T-helper 1 cell treated with Interleukin-12 subunit alpha and Interleukin-12 subunit beta and Interleukin-4 antibody, amounts not matched to agents 30 ng/mL and 1 ng/mL, for 36 hours (primary cell): ENCODE measurements at regions not wholly inside any gene's neighbourhood (a gene's known extent, or its start where the extent isn't known, plus 50 kb on each side); places are given as distances from the start of the nearest gene placed in this dataset.

ENCODE experiments used
- intact Hi-C: fragments of 100-400 bp; cut with micrococcal nuclease; formaldehyde crosslinking; loops from one replicate; pipeline ENCODE4 v1.15.1; 2024

DNA sequence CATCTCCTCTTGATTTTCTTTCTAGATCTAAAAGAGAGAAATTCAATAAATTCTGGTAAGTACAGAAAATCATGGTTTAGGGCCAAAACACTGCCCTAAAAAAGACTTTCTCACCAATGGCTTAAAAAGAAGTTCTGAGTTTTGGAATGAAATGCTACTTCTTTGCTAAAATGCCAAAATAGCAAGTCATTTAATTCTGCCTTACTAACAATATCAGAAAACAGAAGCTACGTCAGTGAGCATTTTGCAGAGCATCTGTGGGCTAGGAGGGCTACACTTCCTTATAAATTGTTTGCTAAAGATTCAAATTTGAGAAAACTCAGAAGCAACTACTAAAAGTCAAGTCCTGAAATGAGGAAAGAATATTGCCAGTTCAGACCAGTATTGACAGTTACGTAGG is 560.8 kb upstream of the CELF2 start:
- intact Hi-C loops, result no loop called here

DNA sequence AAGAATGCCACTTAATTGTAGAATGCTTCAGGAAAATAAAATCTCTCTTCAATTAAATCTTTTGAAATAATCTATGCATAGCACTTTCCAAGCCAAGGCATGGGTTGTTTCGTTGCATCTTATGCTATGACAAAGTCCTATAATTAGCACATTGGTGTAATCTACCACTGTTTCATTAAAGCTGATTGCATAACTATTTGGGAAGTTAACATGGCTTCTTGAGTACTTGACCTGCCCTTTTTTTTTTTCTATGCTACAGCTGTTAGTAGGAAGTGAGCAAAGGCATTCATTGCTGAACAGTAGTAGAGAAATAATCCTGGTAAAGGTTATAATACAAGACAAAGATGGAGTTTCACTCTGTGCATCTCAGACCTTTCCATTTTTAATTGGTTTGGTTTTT is 557.2 kb upstream of the CELF2 start:
- intact Hi-C loops, result no loop called here

DNA sequence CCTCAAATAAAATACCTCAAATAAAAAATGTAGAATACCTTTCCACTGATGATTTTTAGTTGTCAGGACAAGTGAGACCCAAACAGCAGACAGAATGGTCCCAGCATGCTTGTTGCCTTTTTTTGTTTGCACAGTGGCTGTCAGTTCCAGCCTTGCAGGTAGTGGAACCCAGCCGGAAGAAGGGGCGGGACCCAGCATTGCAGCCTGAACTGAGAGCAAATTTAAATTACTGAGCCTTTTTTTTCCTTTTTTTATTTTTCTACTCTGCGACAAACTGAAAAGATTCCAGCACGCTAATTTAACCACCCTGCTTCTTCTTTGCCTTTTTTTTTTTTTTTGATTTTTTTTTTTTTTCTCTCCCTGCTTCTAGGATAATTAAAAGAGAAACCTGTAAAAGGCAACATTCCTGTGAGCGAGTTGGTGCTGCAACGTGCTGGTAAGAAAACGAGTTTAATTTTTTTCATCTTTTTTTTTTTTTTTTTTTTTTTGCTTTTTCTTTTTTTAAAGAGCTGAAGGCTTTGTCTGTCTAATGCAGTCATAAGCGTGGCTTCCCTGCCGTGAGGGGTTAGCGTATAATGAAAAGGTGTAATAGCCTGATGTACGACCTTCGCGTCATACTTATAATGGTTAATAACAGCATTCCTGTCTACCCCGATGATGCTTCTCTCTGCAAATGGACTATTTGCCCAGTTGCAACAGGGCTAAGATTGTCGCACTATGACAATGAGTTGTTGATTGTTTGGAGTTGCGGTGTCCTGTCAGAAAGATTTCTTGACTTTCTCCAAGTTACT is 555.3 kb upstream of the CELF2 start:
- intact Hi-C loops, result no loop called here

DNA sequence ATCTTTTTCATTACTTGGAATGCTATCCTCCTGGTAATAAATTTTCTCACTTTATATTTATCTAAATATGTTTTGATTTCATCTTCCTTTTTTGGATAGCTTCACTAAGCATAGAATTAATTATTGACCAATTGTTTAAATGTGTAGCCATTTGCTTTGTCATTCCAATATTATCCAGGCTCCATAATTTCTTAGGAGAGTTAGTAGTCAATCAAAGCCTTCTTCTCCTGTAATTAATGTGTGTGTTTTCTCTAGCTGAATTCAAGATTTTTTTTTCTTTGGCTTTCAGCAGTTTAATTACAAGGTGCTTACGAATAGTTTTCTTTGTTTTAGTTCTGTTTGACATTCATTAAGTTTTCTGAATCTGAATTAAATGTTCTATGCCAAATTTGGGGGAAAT is 545.9 kb upstream of the CELF2 start:
- intact Hi-C loops, result no loop called here

DNA sequence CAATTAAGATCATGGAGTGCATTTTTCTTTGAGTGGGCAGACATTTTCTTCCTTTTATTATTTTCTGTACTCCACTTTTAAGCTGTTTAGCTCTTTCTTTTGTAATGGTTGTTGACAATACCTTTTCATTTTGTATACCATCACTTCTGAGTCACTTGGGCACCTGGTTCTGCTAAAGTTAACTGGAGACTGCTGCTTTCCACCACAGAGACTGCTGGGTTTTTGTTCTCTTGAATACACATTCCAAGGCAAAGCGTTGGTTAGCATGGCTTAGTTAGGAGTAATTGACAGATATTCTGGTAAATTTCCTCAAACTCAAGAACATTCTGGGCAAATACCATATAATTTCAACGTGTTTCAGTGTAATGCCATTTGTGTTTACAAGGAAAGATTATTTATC is 541.9 kb upstream of the CELF2 start:
- intact Hi-C loops, result no loop called here

DNA sequence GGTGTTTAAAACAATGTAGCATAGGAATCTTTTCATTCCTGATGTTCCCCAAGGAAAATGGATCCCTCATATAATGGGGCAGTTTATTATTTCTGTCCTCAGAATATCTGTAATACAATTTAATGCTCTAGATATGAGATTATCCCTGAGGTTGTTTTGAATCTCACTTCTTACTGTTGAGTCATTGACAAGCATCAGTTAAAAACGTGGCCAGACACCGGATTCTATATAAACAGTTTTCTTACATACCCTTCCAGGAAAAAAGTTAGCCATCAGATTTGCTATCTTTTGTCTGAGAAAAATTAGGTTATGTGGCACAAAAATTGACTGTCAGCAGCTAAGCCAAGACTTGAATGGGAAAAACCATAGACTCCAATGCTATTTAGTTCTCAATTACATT is 539.8 kb upstream of the CELF2 start:
- intact Hi-C loops, result no loop called here

DNA sequence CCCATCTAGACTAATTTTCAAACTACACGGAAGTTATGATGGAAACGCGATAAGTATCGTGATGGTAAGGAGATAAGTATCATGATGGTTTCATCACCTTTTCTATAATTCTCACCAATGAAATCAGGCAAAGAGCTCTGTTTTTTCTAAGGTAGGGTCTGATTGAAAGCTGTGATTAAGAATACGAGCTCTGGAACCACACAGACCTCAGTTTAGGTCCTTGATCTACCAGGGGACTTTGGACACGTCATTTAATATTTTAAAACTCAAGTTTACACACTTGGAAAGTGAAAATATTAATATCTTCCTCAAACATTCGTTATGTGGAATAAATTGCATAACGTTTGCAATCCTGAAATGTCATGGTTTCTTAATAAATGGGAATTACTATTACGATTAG is 538.2 kb upstream of the CELF2 start:
- intact Hi-C loops, result no loop called here

DNA sequence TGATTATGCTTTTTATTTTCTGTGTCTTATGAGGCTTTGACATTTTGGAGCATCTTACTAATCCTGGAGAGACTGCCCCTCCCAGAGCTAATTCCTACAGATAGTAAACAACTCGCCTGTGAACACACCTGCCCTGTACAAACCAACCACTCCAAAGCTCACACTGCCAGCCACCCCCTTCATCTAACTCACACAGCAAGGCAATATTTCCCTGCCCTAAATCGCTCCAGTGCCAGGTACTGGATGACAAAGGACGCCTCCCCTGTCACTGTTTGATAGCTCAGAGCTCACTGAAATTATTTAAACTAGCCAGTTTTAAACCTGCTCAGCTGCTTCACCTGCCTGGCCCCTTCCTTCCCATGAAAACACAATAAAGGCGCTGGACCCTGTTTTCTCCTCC is 535.1 kb upstream of the CELF2 start:
- intact Hi-C loops, result no loop called here

DNA sequence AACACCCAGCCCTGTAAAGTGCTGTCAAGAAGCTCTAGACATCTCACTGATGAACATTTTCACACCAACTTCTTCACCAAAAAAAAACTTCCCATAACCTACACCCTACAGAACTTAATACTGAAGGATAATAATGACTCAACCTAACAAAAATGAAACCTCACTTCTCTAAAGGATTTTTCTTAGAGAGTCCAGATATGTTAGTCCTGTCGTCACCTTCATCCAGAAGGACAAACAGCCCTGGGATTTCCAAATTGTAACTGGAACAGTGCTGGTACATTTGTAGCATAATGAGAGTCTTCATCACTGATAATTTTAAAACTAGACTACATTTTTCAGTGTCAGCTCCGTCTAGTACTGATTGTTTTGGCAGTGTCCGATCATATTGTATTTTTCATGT is 528.6 kb upstream of the CELF2 start:
- intact Hi-C loops, result no loop called here

DNA sequence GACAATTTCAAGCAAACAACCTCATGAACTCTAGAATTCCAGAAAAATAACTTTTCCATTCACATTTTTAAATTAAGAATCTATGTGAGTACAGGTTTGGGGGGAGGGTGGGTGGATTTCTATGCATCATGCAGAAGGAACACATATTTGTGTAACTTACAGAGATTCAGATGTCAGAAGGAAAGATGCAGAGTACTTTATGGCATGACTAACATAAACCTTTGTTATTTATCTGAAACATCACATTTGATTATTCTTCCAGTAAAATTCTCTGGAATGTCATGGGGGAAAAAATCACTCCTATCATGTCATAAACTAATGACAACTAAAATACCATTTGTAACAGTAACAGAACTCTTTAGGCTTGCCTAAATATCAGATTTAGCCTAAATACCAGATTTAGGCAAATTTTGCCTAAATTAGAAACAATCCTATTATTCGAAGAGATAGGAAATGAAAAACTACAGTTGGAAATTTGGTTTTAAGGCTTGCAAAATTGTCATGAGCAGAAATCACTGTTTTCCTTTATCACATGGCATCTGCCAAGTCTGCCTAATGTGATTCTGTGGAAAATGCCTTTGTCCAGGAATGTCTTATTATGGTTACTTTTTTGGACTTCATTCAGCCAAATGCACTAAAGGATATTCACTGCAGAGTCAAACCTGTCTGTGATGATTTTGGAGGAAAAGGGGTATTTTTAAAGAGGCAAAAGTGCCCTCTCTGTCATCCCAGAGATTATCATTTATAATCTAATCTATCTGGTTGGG is 527.7 kb upstream of the CELF2 start:
- intact Hi-C loops, result no loop called here

DNA sequence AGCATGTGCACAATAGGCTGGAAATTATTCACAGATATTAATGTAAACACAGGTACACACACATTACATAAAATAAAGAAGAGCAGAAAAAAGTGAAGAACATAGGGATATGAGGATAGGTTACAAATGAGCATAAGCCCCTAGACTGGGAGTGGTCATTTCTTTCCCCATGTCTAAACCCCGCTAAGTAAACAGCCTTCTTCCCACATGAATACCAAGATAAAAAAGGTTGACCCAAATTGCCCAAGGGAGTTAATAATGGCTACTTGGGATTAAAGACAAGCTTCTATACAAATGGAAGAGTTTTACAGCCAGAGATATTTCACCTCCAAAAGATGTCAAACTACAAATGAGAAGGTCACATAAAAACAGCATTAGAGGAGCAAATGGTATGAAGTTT is 527.1 kb upstream of the CELF2 start:
- intact Hi-C loops, result no loop called here

DNA sequence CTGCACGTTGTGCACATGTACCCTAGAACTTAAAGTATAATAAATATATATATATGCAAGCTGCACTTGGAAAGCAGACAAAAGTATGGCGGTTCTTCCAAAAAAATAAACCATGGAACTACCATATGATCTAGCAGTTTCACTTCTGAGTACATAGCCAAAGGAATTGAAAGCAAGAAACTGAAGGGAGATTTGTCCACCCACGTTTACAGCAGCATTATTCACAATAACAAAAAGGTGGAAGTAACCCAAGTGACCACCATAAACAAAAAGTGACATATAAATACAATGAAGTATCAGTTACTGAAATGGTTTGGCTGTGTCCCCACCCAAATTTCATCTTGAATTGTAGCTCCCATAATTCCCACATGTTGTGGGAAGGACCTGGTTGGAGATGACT is 525.3 kb upstream of the CELF2 start:
- intact Hi-C loops, result no loop called here

DNA sequence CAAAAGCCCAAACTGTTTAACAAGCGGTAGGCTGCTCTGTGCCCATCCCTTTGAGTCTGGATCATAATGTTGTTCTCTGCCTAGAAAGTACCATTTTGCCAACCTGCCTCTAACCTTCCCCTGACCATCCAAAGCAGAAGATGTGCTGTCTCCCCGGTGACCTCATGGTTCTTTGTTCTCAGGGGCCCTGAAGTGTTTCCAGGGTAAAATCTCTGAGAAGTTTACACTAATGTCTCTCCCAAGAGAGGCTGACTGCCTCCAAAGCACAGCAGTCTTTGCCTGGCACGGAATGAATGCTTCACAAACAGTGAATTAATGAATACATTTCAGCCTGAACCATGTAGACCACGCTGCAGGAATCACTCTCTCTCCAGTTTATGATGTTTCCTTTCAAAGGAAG is 523.8 kb upstream of the CELF2 start:
- intact Hi-C loops, result no loop called here

DNA sequence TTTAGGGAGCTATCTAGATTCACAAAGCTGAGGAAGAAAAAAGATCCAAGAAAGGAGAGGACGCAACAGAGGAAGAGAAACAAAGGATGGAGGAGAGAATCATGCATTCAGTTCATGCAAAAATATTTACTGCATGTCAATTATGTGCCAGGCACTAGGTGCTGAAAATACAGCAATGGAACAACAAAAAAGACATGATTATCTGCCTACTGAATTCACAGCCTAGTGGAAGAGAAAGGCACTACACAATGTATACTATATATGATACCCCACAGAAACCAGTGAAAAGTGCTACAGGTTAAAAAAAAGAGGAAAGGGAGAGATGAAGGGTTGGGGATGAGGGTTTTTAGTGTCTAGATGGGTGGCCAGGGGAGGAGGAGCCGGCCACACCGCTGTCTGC is 520.4 kb upstream of the CELF2 start:
- intact Hi-C loops, result no loop called here

DNA sequence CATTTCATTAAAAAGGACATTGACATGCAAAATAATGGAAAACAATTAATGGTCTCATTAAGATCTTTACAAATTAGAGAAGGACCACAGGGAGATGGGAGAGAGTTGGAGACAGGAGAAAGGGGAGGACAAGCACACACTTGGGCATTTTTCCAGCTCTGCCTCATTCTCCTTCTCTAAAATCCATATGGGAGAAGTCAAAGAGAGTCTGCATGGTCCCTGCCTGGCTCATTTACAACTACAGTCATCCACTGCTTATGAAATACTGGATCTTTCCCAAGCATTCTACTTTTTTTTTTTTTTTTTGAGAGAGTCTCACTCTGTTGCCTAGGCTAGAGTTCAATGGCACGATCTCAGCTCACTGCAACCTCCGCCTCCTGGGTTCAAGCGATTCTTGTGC is 518.9 kb upstream of the CELF2 start:
- intact Hi-C loops, result no loop called here

DNA sequence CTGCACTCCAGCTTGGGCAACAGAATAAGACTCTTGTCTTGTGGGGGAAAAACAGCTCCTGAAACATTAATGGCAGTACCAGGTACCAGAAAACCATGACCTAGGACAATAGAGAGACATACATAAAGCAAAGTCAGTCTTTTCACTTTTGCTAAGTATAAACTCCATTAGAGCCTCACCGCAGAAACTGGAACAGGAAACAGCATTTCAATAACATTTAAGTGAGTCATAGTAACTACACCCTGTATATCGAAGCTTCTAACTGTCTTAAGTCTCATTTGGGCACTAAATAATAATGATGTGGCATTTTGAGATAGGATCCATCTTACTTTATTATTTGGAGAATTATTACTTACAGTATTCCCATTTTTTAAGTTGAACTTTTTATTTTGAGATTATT is 517.8 kb upstream of the CELF2 start:
- intact Hi-C loops, result no loop called here

DNA sequence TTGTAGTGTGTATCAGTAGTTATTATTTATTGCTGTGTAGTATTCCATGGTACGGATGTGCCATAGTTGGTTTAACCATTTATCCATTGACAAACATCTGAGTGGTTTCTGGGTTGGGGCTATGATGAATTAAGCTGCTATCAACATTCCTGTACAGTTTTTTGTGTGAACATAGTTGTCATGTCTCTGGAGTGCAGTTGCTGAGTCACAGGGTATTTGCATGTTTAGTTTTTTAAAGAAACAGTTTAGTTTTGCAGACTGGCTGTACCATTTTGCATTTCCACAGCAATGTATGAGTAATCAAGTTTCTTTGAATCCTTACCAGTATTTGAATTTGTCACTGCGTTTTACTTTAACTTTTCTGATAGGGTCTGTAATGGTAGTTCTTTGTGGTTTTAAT is 516.7 kb upstream of the CELF2 start:
- intact Hi-C loops, result no loop called here

DNA sequence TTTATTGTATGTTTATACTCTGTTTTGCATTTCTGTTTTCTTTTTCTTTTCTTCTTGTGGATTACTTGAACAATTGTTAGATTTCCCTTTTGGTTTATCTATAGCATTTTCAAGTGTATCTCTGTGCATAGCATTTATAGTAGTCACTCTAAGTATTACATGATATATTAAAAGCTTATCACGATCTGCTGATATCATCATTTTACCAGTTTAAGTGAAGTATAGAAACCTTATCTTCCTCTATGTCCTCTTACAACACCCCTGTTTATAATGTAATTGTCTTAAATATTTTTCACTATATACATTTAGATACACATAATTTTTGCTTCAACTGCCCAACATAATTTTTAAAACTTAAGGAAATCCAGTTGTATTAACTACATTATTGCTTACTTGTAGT is 513.9 kb upstream of the CELF2 start:
- intact Hi-C loops, result no loop called here

DNA sequence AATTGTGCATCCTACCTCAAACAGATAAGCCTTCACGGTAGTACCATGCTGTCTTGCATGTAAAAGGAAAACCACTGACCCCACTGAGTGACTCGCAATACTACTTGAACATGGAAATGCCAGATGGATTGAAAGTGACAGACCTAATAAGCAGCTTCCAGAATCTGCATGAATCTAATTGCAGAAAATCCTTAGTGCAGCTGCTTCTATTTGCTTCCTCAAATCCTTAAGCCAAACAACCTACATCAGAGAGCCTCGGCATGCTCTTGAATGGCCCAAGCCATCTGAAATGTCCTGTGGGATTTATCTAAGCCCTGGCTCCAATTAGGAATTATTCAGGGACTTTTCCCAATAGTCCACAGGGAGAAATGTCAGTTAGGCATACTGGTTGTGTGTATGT is 509.5 kb upstream of the CELF2 start:
- intact Hi-C loops, result no loop called here

DNA sequence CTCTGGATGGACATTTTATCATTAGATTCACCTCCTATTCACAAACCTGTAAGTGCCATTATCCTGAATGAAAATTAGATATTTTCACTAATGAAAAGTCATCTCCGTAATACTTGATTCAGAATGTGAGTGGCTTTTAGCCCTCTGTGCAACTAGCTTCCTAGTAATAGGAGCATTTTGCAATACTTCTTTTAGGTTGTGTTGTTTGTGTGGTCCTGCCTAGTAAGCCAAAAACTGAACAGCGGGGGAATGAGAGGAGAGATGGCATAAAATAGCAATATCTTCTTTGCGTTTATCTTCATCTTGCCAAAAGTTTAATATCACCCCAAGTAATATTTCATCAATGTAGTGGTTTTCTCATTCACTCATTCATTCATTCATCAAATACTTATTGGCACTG is 507.5 kb upstream of the CELF2 start:
- intact Hi-C loops, result no loop called here

DNA sequence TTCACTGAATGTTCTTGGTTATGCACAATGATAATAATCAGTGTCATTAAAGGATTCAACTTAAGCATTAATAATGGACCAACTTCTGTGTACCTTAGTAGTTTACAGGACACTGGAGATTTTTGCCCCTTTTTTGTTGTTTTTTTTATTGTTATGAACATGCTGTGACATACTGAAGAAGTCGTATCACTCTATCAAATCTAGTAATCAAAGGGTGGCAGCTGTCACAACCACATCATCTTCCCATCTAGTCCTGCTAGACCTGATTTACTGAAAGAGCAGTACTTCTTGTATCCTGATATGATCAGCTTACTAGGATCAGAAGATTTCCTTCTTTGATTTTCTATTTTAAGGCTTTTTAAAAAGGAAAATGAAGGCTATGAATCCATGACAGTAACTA is 504.6 kb upstream of the CELF2 start:
- intact Hi-C loops, result loop anchor here (1.0 kb wide), 1 partner anchor 59 kb away; no protein-coding TSS in a partner anchor

DNA sequence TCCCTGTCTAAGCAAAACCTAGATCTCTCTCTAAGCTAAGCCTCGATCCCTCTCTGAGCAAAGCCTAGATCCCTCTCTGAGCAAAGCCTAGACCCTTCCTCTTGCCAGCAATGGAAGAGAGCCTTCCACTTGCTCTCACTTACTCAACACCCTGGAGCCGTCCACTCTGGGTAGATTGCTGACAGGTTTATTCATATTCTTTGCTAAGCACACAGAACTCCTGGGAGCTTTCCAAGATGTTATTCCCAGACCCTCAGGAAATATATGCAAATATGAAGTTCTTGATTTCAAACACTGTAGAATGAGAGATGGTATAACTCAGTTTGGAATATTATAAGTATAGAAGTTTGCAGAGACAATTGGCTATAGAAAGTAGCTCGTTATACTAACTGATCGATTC is 503.8 kb upstream of the CELF2 start:
- intact Hi-C loops, result loop anchor here (1.0 kb wide), 1 partner anchor 60 kb away; no protein-coding TSS in a partner anchor

DNA sequence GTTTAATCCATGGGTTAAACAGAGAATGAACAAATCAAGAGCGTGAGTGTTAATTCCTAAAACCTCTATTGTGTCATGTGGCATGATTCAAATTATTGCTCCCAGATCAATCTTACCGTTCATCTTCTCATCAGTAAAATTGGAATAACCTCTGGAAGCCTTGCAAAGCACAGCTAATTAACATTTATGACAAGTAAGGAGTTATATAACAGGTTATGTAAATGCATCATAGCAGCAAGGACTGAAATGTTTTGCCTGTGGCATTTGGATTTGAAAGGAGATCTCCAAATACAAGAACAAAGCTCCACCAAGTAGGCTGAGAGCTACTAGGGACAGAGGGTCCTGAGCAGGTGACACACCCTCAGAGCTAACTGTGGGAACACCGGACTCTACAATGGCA is 502.9 kb upstream of the CELF2 start:
- intact Hi-C loops, result no loop called here
